CD14-positive monocyte (primary cell): ENCODE measurements at regions not wholly inside any gene's neighbourhood (a gene's known extent, or its start where the extent isn't known, plus 50 kb on each side); places are given as distances from the start of the nearest gene placed in this dataset.
A peak's percentile ranks its signal among the peaks of the same experiment; 100 is the strongest.

ENCODE experiments used
- DNase-seq, 3 donors: peaks; one replicate each; pipeline ENCODE4 v3.0.0-alpha.2; 2011 to 2022
- H2AFZ ChIP-seq: 2 replicates; pipeline ENCODE4 v1.6.0; 2012; ENCODE audit warnings: mild to moderate bottlenecking, low read depth, low read length, inconsistent platforms; ENCODE audit not compliant: insufficient read depth, poor library complexity, severe bottlenecking
- H3K27ac ChIP-seq, 2 donors: 1 replicate in 1 of 2; 2 replicates in 1 of 2; pipeline ENCODE4 v1.5.1; 2012 to 2013; ENCODE audit warnings: low read length in 2 of 2, control low read depth in 1 of 2, inconsistent platforms in 1 of 2, low read depth in 1 of 2, mild to moderate bottlenecking in 1 of 2
- H3K27me3 ChIP-seq, 2 donors: one replicate each; pipeline versions ENCODE4 v1.6.0 to v1.6.1; 2011 to 2013; ENCODE audit warnings: low read length in 2 of 2; ENCODE audit not compliant: control insufficient read depth in 2 of 2, insufficient read depth in 2 of 2
- H3K36me3 ChIP-seq, 2 donors: replicated peaks in 1 of 2; 1 replicate in 1 of 2; 2 replicates in 1 of 2; pipeline versions ENCODE4 v1.5.1 to v1.6.1; 2012 to 2013; ENCODE audit warnings: low read length in 2 of 2, control low read depth in 1 of 2, inconsistent platforms in 1 of 2, mild to moderate bottlenecking in 1 of 2; ENCODE audit not compliant: insufficient read depth in 2 of 2, control insufficient read depth in 1 of 2
- H3K4me1 ChIP-seq, 2 donors: 1 replicate in 1 of 2; 2 replicates in 1 of 2; pipeline versions ENCODE4 v1.5.1 to v1.6.1; 2012 to 2013; ENCODE audit warnings: low read length in 2 of 2, control low read depth in 1 of 2, inconsistent platforms in 1 of 2, mild to moderate bottlenecking in 1 of 2, moderate library complexity in 1 of 2; ENCODE audit not compliant: insufficient read depth in 2 of 2, control insufficient read depth in 1 of 2
- H3K4me2 ChIP-seq: replicated peaks from 2 replicates; pipeline ENCODE3; 2012; ENCODE audit warnings: low read length, moderate library complexity, mild to moderate bottlenecking; ENCODE audit not compliant: poor library complexity, severe bottlenecking; ENCODE audit errors: extremely low read depth
- H3K4me3 ChIP-seq, 3 experiments: fragments of 200-600 bp in 1 of 3; sonication (generic) in 1 of 3; replicated peaks in 1 of 3; 1 replicate in 2 of 3; 2 replicates in 1 of 3; pipeline ENCODE4 v1.5.1; 2011 to 2013; ENCODE audit warnings: low read length in 3 of 3, mild to moderate bottlenecking in 3 of 3, control low read depth in 2 of 3, low read depth in 2 of 3, inconsistent platforms in 1 of 3, moderate library complexity in 1 of 3
- H3K79me2 ChIP-seq: 2 replicates; pipeline ENCODE4 v1.6.0; 2012; ENCODE audit warnings: mild to moderate bottlenecking, control low read depth, inconsistent platforms, low read length, moderate library complexity; ENCODE audit not compliant: insufficient read depth
- H3K9ac ChIP-seq: 2 replicates; pipeline ENCODE4 v1.6.0; 2017; ENCODE audit warnings: low read length, mild to moderate bottlenecking; ENCODE audit not compliant: insufficient read depth, poor library complexity, severe bottlenecking
- H3K9me3 ChIP-seq, 2 donors: replicated peaks in 1 of 2; 1 replicate in 1 of 2; 2 replicates in 1 of 2; pipeline versions ENCODE4 v1.5.1 to v1.6.1; 2012 to 2013; ENCODE audit warnings: low read length in 2 of 2, control low read depth in 1 of 2; ENCODE audit not compliant: control insufficient read depth in 1 of 2, insufficient read depth in 1 of 2
- H4K20me1 ChIP-seq: 2 replicates; pipeline ENCODE4 v1.6.0; 2012; ENCODE audit warnings: mild to moderate bottlenecking, low read length, control low read depth, moderate library complexity; ENCODE audit not compliant: insufficient read depth
- H3K27ac Mint-ChIP-seq, 7 donors: one replicate each; pipeline ENCODE4 v1.8.0; 2020; ENCODE audit warnings: mild to moderate bottlenecking in 7 of 7, mixed read lengths in 7 of 7, moderate library complexity in 6 of 7, inconsistent platforms in 2 of 7
- H3K27me3 Mint-ChIP-seq, 3 donors: one replicate each; pipeline ENCODE4 v1.8.0; 2021 to 2022; ENCODE audit warnings: low read depth in 3 of 3, mild to moderate bottlenecking in 3 of 3, mixed read lengths in 3 of 3, moderate library complexity in 3 of 3, inconsistent platforms in 1 of 3
- H3K36me3 Mint-ChIP-seq, 2 donors: one replicate each; pipeline ENCODE4 v1.8.0; 2020; ENCODE audit warnings: mixed read lengths in 2 of 2, inconsistent platforms in 1 of 2, mild to moderate bottlenecking in 1 of 2
- H3K4me1 Mint-ChIP-seq: one replicate; pipeline ENCODE4 v1.8.0; 2020; ENCODE audit warnings: mild to moderate bottlenecking, mixed read lengths
- H3K4me3 Mint-ChIP-seq, 2 donors: one replicate each; pipeline ENCODE4 v1.8.0; 2020; ENCODE audit warnings: mild to moderate bottlenecking in 2 of 2, mixed read lengths in 2 of 2, moderate library complexity in 1 of 2
- H3K9me3 Mint-ChIP-seq, 7 donors: one replicate each; pipeline ENCODE4 v1.8.0; 2020 to 2022; ENCODE audit warnings: mixed read lengths in 7 of 7, mild to moderate bottlenecking in 6 of 7, moderate library complexity in 6 of 7, inconsistent platforms in 2 of 7
- CTCF ChIP-seq: fragments of 200-600 bp; IDR thresholded peaks from one replicate; pipeline ENCODE4 v1.8.0; 2022; ENCODE audit warnings: antibody characterized with exemption, mild to moderate bottlenecking
- WGBS: methylation state at CpG from one replicate; pipeline ENCODE4 v1.1.5; 2013; ENCODE audit warnings: missing lambda C conversion rate; ENCODE audit not compliant: insufficient coverage; 5-methylcytosine and 5-hydroxymethylcytosine counted together
- intact Hi-C, 2 donors: fragments of 100-400 bp; cut with micrococcal nuclease; formaldehyde crosslinking; loops; one replicate each; pipeline versions ENCODE4 v1.15.0 to v1.15.1; 2023

GRCh38 chr2:39524756-39525635 is 87.9 kb upstream of the MAP4K3 start:
- Histone ChIP-seq H3K27me3 (no peaks in the 10 kb centered on the region), H3K79me2 (no peaks in the 10 kb centered on the region), H3K4me2 (no peak overlapping the region), H4K20me1 (no peaks in the 10 kb centered on the region), H3K36me3 (no peaks in the 10 kb centered on the region), H3K9ac (no peak overlapping the region), H3K9me3 (peaks cover 0 to 8% of the 10 kb centered on the region in 2 donors), H3K4me1 (no peaks in the 10 kb centered on the region), H3K27ac (no peak overlapping the region), H3K4me3 (no peak overlapping the region), H2AFZ (no peak overlapping the region)
- no peak overlapping the region for H3K27ac Mint-ChIP-seq
- no peaks in the 10 kb centered on the region for H3K27me3 Mint-ChIP-seq
- peaks cover 6 to 18% (median 10%) of the 10 kb centered on the region in 7 donors for H3K9me3 Mint-ChIP-seq
- H3K4me1 Mint-ChIP-seq: peaks cover 8% of the 10 kb centered on the region
- H3K36me3 Mint-ChIP-seq: no peaks in the 10 kb centered on the region
- peak in 1 of 3 donors; percentile 7 for DNase-seq
- H3K4me3 Mint-ChIP-seq: no peak overlapping the region
- intact Hi-C loops: no loop called here
- no peak for TF ChIP-seq CTCF
- WGBS: no CpG with 5 or more reads among the region's 7 CpGs

- Histone ChIP-seq H4K20me1 (no peaks in the 10 kb centered on the region), H2AFZ (no peak overlapping the region), H3K36me3 (no peaks in the 10 kb centered on the region), H3K9me3 (peaks cover 0 to 8% of the 10 kb centered on the region in 2 donors), H3K27me3 (no peaks in the 10 kb centered on the region), H3K79me2 (no peaks in the 10 kb centered on the region), H3K4me2 (no peak overlapping the region), H3K4me1 (no peaks in the 10 kb centered on the region), H3K27ac (no peak overlapping the region), H3K9ac (no peak overlapping the region), H3K4me3 (no peak overlapping the region)
- no peaks in the 10 kb centered on the region for H3K27me3 Mint-ChIP-seq
- H3K4me3 Mint-ChIP-seq: no peak overlapping the region
- peaks cover 6 to 15% (median 9%) of the 10 kb centered on the region in 7 donors for H3K9me3 Mint-ChIP-seq
- H3K27ac Mint-ChIP-seq: peak overlapping the region in 1 of 7 donors; percentile 11
- intact Hi-C loops: no loop called here
- no peak for DNase-seq
- no peak for TF ChIP-seq CTCF
- H3K4me1 Mint-ChIP-seq: peaks cover 8% of the 10 kb centered on the region
- H3K36me3 Mint-ChIP-seq: no peaks in the 10 kb centered on the region
- WGBS: 92% methylated on average over 4 of the region's 7 CpGs
Measured at GRCh38 chr2:39525636-39526412, 88.7 kb upstream of the MAP4K3 start.
